ENCODE measurements at regions not wholly inside any gene's neighbourhood (a gene's known extent, or its start where the extent isn't known, plus 50 kb on each side); places are given as distances from the start of the nearest gene placed in this dataset.

DNA sequence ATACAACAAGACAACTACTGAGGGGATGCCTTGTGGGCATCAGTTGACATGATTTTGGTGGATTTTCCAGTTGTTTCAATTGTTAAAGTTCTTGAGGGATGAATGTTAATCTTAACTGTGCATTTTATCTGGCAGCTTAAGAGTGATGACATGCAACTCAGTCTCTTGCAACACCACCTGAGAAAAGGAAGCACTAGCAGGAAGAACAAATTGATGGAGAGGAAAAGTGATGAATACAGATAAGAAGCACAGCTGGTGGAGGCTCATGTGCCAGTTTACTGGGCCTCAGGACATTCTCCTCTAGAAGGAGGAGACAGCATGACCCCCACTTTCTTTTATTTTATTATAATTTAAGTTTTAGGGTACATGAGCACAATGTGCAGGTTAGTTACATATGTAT, 341.3 kb upstream of the RBMY1B start:
- DNase-seq (ENCODE audit: low read depth) = no peak

GRCh38 chrY:21174697-21175463, 336.3 kb upstream of the RBMY1B start:
- peak; percentile 1 for DNase-seq (ENCODE audit: low read depth)

DNA sequence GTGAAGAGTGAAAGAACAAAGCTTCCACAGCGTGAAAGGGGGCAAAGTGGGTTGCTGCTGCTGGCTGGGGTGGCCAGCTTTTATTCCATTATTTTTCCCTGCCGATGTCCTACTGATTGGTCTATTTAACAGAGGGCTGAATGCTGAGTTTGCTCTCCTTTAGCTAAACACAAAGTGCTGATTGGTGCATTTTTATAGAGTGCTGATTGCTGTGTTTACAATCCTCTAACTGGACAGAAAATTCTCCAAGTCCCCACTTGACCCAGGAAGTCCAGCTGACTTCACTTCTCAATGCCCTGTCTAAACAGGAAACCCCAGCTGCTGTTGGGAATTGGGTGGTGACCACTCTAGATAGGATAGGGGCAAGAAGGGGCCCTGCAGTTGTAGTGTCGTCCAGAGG, 335.6 kb upstream of the RBMY1B start:
- no peak for DNase-seq (ENCODE audit: low read depth)

GRCh38 chrY:21177306-21177800, 333.8 kb upstream of the RBMY1B start:
- no peak for DNase-seq (ENCODE audit: low read depth)

GRCh38 chrY:21178281-21178680, 332.9 kb upstream of the RBMY1B start:
- no peak for DNase-seq (ENCODE audit: low read depth)

GRCh38 chrY:21180921-21181320, 330.2 kb upstream of the RBMY1B start:
- DNase-seq (ENCODE audit: low read depth) = no peak

- DNase-seq (ENCODE audit: low read depth) = no peak
Observed at GRCh38 chrY:21184271-21184670, 326.9 kb upstream of the RBMY1B start.

DNA sequence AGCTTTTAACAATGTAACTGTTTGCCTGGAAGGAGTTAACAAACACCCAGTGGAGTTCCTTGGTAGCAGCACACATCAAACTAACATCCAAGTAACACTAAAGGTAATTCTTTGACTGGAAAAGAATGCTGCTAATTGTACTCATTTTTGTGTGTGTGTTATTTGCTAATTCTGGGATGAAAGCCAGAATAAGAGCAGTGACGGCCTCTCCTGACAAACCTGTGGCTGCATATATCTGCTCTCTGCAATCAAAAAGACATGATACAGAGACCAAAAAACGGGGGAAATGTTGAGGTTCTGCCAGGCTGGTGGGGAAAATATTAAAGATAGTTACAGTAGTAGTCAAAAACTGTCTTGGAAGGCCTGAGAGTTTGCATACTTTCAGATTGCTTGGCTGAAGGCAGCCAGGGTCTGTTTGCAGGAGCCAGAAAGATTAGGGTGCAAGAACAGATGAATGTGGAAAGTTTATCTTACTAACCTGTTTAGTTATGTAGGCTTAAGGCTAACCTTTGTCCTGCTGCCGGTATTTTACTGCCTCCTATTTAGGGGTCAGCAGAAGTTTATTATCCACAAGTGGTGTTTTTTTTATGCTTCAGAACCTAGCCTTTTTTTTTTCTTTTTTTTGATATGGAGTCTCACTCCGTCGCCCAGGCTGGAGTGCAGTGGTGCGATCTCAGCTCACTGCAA, 325.6 kb upstream of the RBMY1B start:
- DNase-seq (ENCODE audit: low read depth) = no peak

GRCh38 chrY:21192694-21193093, 318.4 kb upstream of the RBMY1B start:
- DNase-seq (ENCODE audit: low read depth) = no peak

- no peak for DNase-seq (ENCODE audit: low read depth)
Observed at GRCh38 chrY:21200246-21200645, 310.9 kb upstream of the RBMY1B start.

GRCh38 chrY:21227849-21228248, 283.3 kb upstream of the RBMY1B start:
- DNase-seq (ENCODE audit: low read depth) = no peak

- DNase-seq (ENCODE audit: low read depth) = no peak
Observed at GRCh38 chrY:21240221-21240620, 270.9 kb upstream of the RBMY1B start.

DNA sequence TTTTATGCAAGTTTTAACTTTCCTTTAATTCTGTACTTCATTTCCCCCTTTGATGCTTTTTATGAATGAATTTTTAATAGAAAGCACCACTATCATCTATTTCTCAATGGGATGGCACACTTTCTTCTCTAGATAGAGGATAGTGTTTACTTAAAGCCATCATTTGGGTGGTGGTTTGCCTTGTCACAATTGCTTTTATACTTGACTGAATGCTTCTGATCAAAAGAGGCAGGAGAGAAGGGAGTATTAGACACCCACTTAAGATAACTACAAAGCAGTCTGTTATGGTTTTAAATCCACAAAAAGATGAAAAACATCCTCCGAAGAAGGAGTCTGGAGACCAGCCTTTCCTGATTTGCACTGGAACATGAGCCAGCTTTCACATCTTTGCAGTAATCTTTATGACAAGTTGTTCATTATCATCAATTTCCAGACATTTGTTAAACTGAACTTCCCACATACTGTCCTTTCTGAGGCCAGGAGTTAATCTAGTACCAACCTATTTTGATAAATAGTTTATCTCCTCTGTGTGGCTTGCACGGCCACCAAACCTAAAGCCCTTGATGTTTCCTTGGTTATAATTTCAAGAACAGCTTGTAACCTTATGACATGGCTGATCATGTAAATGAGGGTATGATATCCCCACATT, 270.4 kb upstream of the RBMY1B start:
- no peak for DNase-seq (ENCODE audit: low read depth)

DNA sequence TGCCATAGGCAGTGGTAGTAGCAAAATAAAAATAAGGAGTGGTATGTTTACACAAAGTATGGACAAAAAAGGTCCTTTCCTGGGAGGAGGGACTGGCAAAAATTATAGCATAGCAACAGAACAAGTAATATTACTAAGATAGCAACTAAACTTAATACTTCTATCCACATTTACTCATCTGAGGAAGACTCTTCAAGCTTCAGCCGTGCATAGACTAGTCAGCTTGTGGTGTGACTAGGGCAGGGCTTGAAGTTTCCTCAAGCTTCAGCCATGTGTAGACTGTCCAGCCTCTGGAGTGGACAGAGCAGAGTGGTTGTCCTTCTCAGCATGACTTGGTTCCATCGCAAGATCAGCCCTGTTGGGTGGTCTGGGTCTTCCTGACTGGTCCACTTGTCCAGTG, 268.3 kb upstream of the RBMY1B start:
- DNase-seq (ENCODE audit: low read depth) = no peak

DNA sequence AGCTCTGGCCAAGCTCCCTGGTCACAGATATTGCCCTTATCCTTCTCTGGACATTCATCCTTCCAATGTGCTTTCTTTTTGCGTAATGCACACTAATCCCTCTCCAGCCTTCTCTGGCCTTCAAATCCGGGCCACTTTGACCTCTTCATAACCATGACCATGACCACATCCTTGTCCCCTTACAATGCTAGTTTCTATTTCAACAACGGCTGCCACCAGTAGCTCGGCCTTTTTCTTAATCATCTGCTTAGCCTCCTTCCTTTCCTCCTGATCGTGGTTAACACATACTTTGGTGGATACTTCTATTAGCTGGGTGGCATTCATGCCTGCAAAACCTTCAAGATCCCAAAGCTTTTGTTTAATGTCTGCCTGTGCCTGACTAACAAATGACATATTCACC, 264.4 kb upstream of the RBMY1B start:
- peak; percentile 0 for DNase-seq (ENCODE audit: low read depth)

- DNase-seq (ENCODE audit: low read depth) = no peak
Observed at GRCh38 chrY:21248591-21248990, 262.5 kb upstream of the RBMY1B start.

DNA sequence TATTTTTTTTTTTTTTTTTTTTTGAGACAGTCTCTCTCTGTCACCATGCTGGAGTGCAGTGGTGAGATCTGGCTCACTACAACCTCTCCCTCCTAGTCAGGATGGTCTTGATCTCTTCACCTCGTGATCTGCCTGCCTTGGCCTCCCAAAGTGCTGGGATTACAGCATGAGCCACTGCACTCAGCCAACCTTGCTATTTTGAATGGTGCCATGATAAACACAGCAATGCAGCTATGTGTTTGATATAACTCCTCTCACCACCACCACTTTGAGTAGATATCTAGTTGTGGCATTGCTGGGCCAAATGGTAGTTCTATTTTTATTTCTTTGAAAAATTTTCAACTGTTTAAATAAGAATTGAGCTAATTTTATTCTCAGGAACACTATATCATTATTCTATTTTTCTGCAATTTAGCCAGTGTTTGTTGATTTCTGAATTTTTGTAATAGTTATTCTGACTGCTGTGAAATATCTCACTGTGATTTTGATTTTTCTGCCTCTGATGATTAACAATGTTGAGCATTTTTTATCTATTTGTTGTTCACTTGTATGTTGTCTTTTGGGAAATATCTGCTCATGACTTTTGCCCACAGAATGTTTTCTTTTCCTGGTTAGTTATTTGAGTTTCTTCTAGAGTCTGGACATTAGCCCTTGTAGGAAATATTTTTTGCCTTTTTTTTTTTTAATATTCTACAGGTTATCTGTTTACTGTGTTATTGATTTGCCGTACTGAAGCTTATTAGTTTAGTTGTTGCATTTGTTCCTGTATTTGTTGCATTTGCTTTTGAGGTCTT, 257.5 kb upstream of the RBMY1B start:
- no peak for DNase-seq (ENCODE audit: low read depth)

- no peak for DNase-seq (ENCODE audit: low read depth)
Observed at GRCh38 chrY:21254476-21254875, 256.7 kb upstream of the RBMY1B start.

DNA sequence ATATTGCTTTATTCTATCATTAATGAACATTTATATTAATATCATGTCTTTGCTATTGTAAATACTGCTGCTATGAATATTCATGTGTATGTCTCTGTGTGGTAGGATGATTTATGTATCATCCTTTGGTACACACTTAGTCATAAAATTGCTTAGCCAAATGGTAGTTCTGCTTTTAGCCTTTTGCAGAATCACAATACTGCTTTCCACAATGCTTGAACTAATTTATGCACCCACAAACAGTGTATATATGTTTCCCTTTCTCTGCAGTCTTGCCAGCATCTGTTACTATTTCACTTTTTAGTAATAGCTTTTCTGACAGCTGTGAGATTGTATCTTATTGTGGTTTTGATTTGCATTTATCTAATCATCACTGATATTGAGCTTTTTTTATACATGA, 254.3 kb upstream of the RBMY1B start:
- no peak for DNase-seq (ENCODE audit: low read depth)

GRCh38 chrY:21259707-21260106, 251.4 kb upstream of the RBMY1B start:
- DNase-seq (ENCODE audit: low read depth) = no peak

DNA sequence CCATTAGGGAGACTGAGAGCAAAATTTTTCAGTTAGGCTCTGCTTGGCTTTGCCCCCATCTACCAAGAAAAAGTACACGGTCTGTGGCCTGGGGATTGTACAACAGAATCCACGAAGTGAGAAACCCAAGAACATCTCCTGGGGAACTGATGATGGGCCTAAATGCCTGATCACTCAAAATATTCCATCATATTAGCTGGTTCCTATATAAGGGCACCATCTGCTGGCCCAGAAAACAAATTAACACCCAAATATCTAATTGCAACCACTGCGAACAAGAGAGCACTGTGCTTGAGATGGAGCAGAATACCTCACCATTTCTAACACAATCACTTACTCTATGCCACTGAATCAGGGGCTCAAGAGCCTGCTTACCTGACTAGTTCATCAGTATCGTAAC, 250.8 kb upstream of the RBMY1B start:
- DNase-seq (ENCODE audit: low read depth) = no peak

GRCh38 chrY:21261158-21261557, 250.0 kb upstream of the RBMY1B start:
- no peak for DNase-seq (ENCODE audit: low read depth)
